H9 (cell line): ENCODE measurements at regions not wholly inside any gene's neighbourhood (a gene's known extent, or its start where the extent isn't known, plus 50 kb on each side); places are given as distances from the start of the nearest gene placed in this dataset.
"Not testable (repeated sequence)": the region's sequence is repeated elsewhere in the genome, so short reads cannot be mapped to it uniquely, and the experiment has no call there.

Source experiments
- DNase-seq: peaks from one replicate; pipeline ENCODE4 v3.0.0-alpha.2; 2017
- H2AFZ ChIP-seq: one replicate; pipeline ENCODE4 v1.6.1; 2013; ENCODE audit warnings: mild to moderate bottlenecking, low read length, control low read depth, moderate library complexity
- H2AK5ac ChIP-seq: 2 replicates; pipeline ENCODE4 v1.6.1; 2013; ENCODE audit warnings: low read length, control low read depth, mixed read lengths; ENCODE audit not compliant: insufficient read length
- H2BK120ac ChIP-seq: one replicate; pipeline ENCODE4 v1.6.1; 2013; ENCODE audit warnings: low read depth, mild to moderate bottlenecking, low read length, control low read depth, inconsistent platforms; ENCODE audit not compliant: poor library complexity, severe bottlenecking
- H2BK12ac ChIP-seq: 2 replicates; pipeline ENCODE4 v1.6.1; 2013; ENCODE audit warnings: low read length, control low read depth, mixed read lengths, low read depth; ENCODE audit not compliant: insufficient read length
- H2BK15ac ChIP-seq: 2 replicates; pipeline ENCODE4 v1.6.1; 2013; ENCODE audit warnings: low read depth, low read length, control low read depth
- H2BK20ac ChIP-seq: one replicate; pipeline ENCODE4 v1.6.1; 2013; ENCODE audit warnings: low read depth, mild to moderate bottlenecking, low read length, control low read depth, inconsistent platforms; ENCODE audit not compliant: poor library complexity, severe bottlenecking
- H2BK5ac ChIP-seq: 2 replicates; pipeline ENCODE4 v1.6.1; 2013; ENCODE audit warnings: low read length, control low read depth, mixed read lengths; ENCODE audit not compliant: insufficient read length
- H3K14ac ChIP-seq: 2 replicates; pipeline ENCODE4 v1.6.1; 2013; ENCODE audit warnings: low read length, control low read depth; ENCODE audit not compliant: insufficient read depth
- H3K18ac ChIP-seq: 2 replicates; pipeline ENCODE4 v1.6.1; 2013; ENCODE audit warnings: low read depth, mild to moderate bottlenecking, mixed read lengths, low read length, control low read depth; ENCODE audit not compliant: insufficient read length
- H3K23ac ChIP-seq: 2 replicates; pipeline ENCODE4 v1.6.1; 2013; ENCODE audit warnings: low read length, control low read depth, mixed read lengths, low read depth; ENCODE audit not compliant: insufficient read length
- H3K23me2 ChIP-seq: 2 replicates; pipeline ENCODE4 v1.6.1; 2013; ENCODE audit warnings: low read depth, mild to moderate bottlenecking, mixed read lengths, low read length, control low read depth; ENCODE audit not compliant: insufficient read length, poor library complexity, severe bottlenecking
- H3K27ac ChIP-seq: 2 replicates; pipeline ENCODE4 v1.5.1; 2013; ENCODE audit warnings: low read length, control low read depth, mixed read lengths, low read depth; ENCODE audit not compliant: insufficient read length
- H3K27me3 ChIP-seq: 2 replicates; pipeline ENCODE4 v1.6.1; 2013; ENCODE audit warnings: low read length, control low read depth, inconsistent platforms; ENCODE audit not compliant: insufficient read depth
- H3K4ac ChIP-seq: 2 replicates; pipeline ENCODE4 v1.6.1; 2013; ENCODE audit warnings: low read depth, mild to moderate bottlenecking, control low read depth, inconsistent platforms, low read length, moderate library complexity
- H3K4me1 ChIP-seq: 2 replicates; pipeline ENCODE4 v1.6.1; 2013; ENCODE audit warnings: low read length, control low read depth, inconsistent platforms; ENCODE audit not compliant: insufficient read depth
- H3K4me2 ChIP-seq: 2 replicates; pipeline ENCODE4 v1.6.1; 2013; ENCODE audit warnings: low read length, control low read depth, mixed read lengths; ENCODE audit not compliant: insufficient read length, insufficient read depth
- H3K56ac ChIP-seq: 2 replicates; pipeline ENCODE4 v1.6.1; 2013; ENCODE audit warnings: low read depth, mild to moderate bottlenecking, mixed read lengths, low read length, control low read depth; ENCODE audit not compliant: insufficient read length
- H3K79me1 ChIP-seq: 2 replicates; pipeline ENCODE4 v1.6.1; 2013; ENCODE audit warnings: low read depth, mild to moderate bottlenecking, moderate library complexity, low read length, control low read depth, inconsistent platforms; ENCODE audit not compliant: insufficient read depth, poor library complexity, severe bottlenecking
- H3K79me2 ChIP-seq: 2 replicates; pipeline ENCODE4 v1.6.1; 2013; ENCODE audit warnings: low read length, control low read depth, inconsistent platforms; ENCODE audit not compliant: insufficient read depth
- H3K9ac ChIP-seq: 2 replicates; pipeline ENCODE4 v1.6.1; 2013; ENCODE audit warnings: low read length, control low read depth, mixed read lengths; ENCODE audit not compliant: insufficient read length; ENCODE audit errors: extremely low read depth
- H3K9me3 ChIP-seq: one replicate; pipeline ENCODE4 v1.6.1; 2013; ENCODE audit warnings: low read depth, low read length, inconsistent platforms; ENCODE audit not compliant: control insufficient read depth
- H3T11ph ChIP-seq: one replicate; pipeline ENCODE4 v1.6.1; 2013; ENCODE audit warnings: mild to moderate bottlenecking, low read length, control low read depth, inconsistent platforms
- H4K20me1 ChIP-seq: one replicate; pipeline ENCODE4 v1.6.1; 2013; ENCODE audit not compliant: control insufficient read depth, insufficient read length, insufficient read depth
- H4K5ac ChIP-seq: 2 replicates; pipeline ENCODE4 v1.6.1; 2013; ENCODE audit warnings: low read depth, mild to moderate bottlenecking, mixed read lengths, low read length, control low read depth; ENCODE audit not compliant: insufficient read length
- H4K8ac ChIP-seq: replicated peaks from 2 replicates; pipeline ENCODE4 v1.6.1; 2013; ENCODE audit warnings: low read length, control low read depth, mixed read lengths, low read depth; ENCODE audit not compliant: insufficient read length
- H4K91ac ChIP-seq: 2 replicates; pipeline ENCODE4 v1.6.1; 2013; ENCODE audit warnings: low read depth, mild to moderate bottlenecking, moderate library complexity, mixed read lengths, low read length, control low read depth; ENCODE audit not compliant: insufficient read length
- H3K27ac Mint-ChIP-seq, 3 experiments: 2 replicates in 2 of 3; 3 replicates in 1 of 3; pipeline ENCODE4 v1.8.0; 2020 to 2021; ENCODE audit warnings: mixed read lengths in 3 of 3, mild to moderate bottlenecking in 1 of 3, moderate library complexity in 1 of 3
- H3K27me3 Mint-ChIP-seq: 2 replicates; pipeline ENCODE4 v1.8.0; 2021; ENCODE audit warnings: low read depth, mild to moderate bottlenecking, moderate library complexity, mixed read lengths
- H3K36me3 Mint-ChIP-seq, 3 experiments: 2 replicates in 2 of 3; 3 replicates in 1 of 3; pipeline ENCODE4 v1.8.0; 2020 to 2021; ENCODE audit warnings: low read depth in 3 of 3, mixed read lengths in 3 of 3; ENCODE audit not compliant: insufficient read depth in 1 of 3
- H3K4me1 Mint-ChIP-seq, 2 experiments: 2 replicates each; pipeline ENCODE4 v1.8.0; 2020; ENCODE audit warnings: mixed read lengths in 2 of 2
- H3K4me3 Mint-ChIP-seq, 2 experiments: 2 replicates in 1 of 2; 3 replicates in 1 of 2; pipeline ENCODE4 v1.8.0; 2020 to 2021; ENCODE audit warnings: mild to moderate bottlenecking in 2 of 2, mixed read lengths in 2 of 2, moderate library complexity in 1 of 2
- H3K9me3 Mint-ChIP-seq, 2 experiments: 2 replicates in 1 of 2; 3 replicates in 1 of 2; pipeline ENCODE4 v1.8.0; 2020; ENCODE audit warnings: mild to moderate bottlenecking in 2 of 2, mixed read lengths in 2 of 2, moderate library complexity in 1 of 2
- WGBS: extraction: QIAGEN DNeasy Blood & Tissue Kit; methylation state at CpG from one replicate; pipeline ENCODE4 v1.1.7; 2013; ENCODE audit warnings: missing lambda C conversion rate, low lambda C conversion rate, mixed read lengths; ENCODE audit not compliant: insufficient read length; ENCODE audit errors: extremely low coverage; 5-methylcytosine and 5-hydroxymethylcytosine counted together
- TF ChIP-seq, protein P1 (sequence below): fragments of 200-600 bp; sonication (generic); conservative IDR thresholded peaks from 3 replicates; pipeline ENCODE4 v1.8.0; 2021; ENCODE audit warnings: antibody characterized with exemption, mild to moderate bottlenecking

DNA sequence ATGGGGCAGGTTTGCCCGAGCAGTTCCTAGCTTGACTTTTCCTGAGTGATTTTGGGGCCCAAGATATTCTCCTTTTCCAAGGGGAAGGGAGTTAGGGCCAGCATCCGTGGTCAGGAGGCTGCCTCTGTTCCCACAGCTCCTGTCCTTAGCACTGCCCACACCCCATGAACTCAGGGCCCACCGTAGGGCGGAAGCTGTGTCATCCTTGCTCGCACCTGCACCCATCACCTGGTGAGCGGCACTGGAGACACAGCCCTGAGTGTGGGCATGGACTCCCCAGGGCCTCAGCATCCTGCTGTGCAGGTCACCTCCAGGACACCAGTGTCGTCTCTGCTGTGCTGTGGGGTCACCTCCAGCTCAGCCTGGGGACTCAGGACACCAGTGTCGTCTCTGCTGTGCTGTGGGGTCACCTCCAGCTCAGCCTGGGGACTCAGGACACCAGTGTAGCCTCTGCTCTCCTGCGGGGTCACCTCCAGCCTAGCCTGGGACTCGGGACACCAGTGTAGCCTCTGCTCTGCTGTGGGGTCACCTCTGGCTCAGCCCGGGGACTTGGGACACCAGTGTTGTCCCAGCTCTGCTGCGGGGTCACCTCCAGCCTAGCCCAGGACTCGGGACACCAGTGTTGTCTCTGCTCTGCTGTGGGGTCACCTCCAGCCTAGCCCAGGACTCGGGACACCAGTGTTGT lies 322.9 kb downstream of the ADGRD1 start:
- H2BK15ac ChIP-seq, result no peak overlapping the region
- no peak overlapping the region for H4K8ac ChIP-seq
- no peak overlapping the region for H3K27ac ChIP-seq
- H3T11ph ChIP-seq, result no peak overlapping the region
- H3K56ac ChIP-seq, result no peak overlapping the region
- WGBS, result no CpG with 5 or more reads among the region's 14 CpGs
- no peaks in the 10 kb centered on the region for H3K9me3 Mint-ChIP-seq
- no peak overlapping the region for H4K91ac ChIP-seq
- H2BK12ac ChIP-seq, result no peak overlapping the region
- H3K4me1 ChIP-seq, result no peaks in the 10 kb centered on the region
- H3K79me2 ChIP-seq, result no peaks in the 10 kb centered on the region
- H3K9me3 ChIP-seq, result no peaks in the 10 kb centered on the region
- H3K27ac Mint-ChIP-seq, result no peak overlapping the region
- peaks cover 2% of the 10 kb centered on the region; the same call in 1 of the 2 replicates for H3K27me3 Mint-ChIP-seq
- no peak overlapping the region for H3K23ac ChIP-seq
- no peak overlapping the region for H3K4ac ChIP-seq
- no peak overlapping the region for H2BK5ac ChIP-seq
- no peaks in the 10 kb centered on the region for H4K20me1 ChIP-seq
- H2BK20ac ChIP-seq, result no peak overlapping the region
- H2AK5ac ChIP-seq, result no peak overlapping the region
- H3K4me3 Mint-ChIP-seq, result no peak overlapping the region
- H3K9ac ChIP-seq, result no peak overlapping the region
- H3K23me2 ChIP-seq, result no peaks in the 10 kb centered on the region
- no peak overlapping the region for H3K4me2 ChIP-seq
- peak overlapping the region; percentile 46; the same call in 1 of the 2 replicates for H3K14ac ChIP-seq
- H3K4me1 Mint-ChIP-seq, result peaks cover 6 to 16% of the 10 kb centered on the region in 2 experiments
- no peaks in the 10 kb centered on the region; a peak in 1 of 7 replicates for H3K36me3 Mint-ChIP-seq
- H3K18ac ChIP-seq, result no peak overlapping the region
- no peak overlapping the region for H2AFZ ChIP-seq
- TF ChIP-seq, protein P1, sequence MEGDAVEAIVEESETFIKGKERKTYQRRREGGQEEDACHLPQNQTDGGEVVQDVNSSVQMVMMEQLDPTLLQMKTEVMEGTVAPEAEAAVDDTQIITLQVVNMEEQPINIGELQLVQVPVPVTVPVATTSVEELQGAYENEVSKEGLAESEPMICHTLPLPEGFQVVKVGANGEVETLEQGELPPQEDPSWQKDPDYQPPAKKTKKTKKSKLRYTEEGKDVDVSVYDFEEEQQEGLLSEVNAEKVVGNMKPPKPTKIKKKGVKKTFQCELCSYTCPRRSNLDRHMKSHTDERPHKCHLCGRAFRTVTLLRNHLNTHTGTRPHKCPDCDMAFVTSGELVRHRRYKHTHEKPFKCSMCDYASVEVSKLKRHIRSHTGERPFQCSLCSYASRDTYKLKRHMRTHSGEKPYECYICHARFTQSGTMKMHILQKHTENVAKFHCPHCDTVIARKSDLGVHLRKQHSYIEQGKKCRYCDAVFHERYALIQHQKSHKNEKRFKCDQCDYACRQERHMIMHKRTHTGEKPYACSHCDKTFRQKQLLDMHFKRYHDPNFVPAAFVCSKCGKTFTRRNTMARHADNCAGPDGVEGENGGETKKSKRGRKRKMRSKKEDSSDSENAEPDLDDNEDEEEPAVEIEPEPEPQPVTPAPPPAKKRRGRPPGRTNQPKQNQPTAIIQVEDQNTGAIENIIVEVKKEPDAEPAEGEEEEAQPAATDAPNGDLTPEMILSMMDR, result no peak
- no peak overlapping the region for H2BK120ac ChIP-seq
- H3K79me1 ChIP-seq, result no peaks in the 10 kb centered on the region
- H4K5ac ChIP-seq, result no peak overlapping the region
- DNase-seq, result no peak
- H3K27me3 ChIP-seq, result no peaks in the 10 kb centered on the region

DNA sequence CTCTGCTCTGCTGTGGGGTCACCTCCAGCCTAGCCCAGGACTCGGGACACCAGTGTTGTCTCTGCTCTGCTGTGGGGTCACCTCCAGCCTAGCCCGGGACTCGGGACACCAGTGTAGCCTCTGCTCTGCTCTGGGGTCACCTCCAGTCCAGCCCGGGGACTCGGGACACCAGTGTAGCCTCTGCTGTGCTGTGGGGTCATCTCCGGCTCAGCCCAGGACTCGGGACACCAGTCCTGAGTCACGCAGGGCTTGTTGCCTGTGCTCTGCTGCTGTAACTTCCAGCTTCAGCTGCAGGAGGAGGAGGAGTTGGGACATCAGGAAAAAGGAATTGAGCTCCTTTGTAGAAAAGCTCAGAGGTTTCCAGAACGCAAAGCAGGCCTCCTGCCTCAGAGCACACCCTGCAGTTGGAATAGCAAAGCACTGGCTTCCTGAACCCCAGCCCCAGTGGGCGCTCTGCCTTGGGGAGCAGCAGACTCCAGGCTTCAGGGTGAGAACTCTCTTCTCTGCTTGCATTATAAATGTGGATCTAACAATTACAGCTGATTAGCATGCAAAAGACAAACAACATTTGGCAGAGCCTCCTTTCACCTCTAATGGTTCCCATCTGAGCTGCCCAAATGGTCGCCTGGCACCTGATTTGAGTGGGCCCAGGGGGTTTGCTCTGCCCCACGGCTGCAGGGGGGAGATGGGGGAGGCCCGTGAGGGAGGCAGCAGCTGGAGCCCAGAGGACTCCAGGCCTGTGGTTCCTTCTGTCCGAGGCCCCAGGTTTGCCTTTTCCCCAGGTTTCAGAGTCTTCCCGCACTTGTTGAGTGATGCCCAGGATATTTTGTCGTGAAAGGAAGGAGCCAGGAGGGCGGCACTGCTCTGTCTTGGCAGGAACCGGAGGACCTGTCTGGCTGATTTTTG lies 323.7 kb downstream of the ADGRD1 start:
- DNase-seq, H3K27ac ChIP-seq, H3K79me1 ChIP-seq, H2BK5ac ChIP-seq, H3K9ac ChIP-seq, H3K27ac Mint-ChIP-seq, H2BK120ac ChIP-seq, H4K5ac ChIP-seq, H3K79me2 ChIP-seq, H3K4ac ChIP-seq, H3K4me2 ChIP-seq, H2BK12ac ChIP-seq, H2BK15ac ChIP-seq, H3K23me2 ChIP-seq, H2BK20ac ChIP-seq, H2AK5ac ChIP-seq, H2AFZ ChIP-seq, H3K4me1 ChIP-seq, H3K36me3 Mint-ChIP-seq, H3K27me3 ChIP-seq, H3K14ac ChIP-seq, H3K9me3 Mint-ChIP-seq, H3K18ac ChIP-seq, H3T11ph ChIP-seq, H3K4me3 Mint-ChIP-seq, H4K91ac ChIP-seq, H4K20me1 ChIP-seq, H3K27me3 Mint-ChIP-seq, H3K56ac ChIP-seq, H3K9me3 ChIP-seq, H4K8ac ChIP-seq, H3K23ac ChIP-seq: not testable (repeated sequence)
- H3K4me1 Mint-ChIP-seq, result peaks cover 6 to 16% of the 10 kb centered on the region in 2 experiments
- no CpG with 5 or more reads among the region's 18 CpGs for WGBS
